G401.6 (cell line): ENCODE measurements at regions not wholly inside any gene's neighbourhood (a gene's known extent, or its start where the extent isn't known, plus 50 kb on each side); places are given as distances from the start of the nearest gene placed in this dataset.
"Not testable (repeated sequence)": the region's sequence is repeated elsewhere in the genome, so short reads cannot be mapped to it uniquely, and the experiment has no call there.

Source experiments
- FAIRE-seq: peaks from 2 replicates; lab custom pipeline; 2012; peaks lifted over from hg19 to GRCh38; lab: Jason Lieb, UNC

DNA sequence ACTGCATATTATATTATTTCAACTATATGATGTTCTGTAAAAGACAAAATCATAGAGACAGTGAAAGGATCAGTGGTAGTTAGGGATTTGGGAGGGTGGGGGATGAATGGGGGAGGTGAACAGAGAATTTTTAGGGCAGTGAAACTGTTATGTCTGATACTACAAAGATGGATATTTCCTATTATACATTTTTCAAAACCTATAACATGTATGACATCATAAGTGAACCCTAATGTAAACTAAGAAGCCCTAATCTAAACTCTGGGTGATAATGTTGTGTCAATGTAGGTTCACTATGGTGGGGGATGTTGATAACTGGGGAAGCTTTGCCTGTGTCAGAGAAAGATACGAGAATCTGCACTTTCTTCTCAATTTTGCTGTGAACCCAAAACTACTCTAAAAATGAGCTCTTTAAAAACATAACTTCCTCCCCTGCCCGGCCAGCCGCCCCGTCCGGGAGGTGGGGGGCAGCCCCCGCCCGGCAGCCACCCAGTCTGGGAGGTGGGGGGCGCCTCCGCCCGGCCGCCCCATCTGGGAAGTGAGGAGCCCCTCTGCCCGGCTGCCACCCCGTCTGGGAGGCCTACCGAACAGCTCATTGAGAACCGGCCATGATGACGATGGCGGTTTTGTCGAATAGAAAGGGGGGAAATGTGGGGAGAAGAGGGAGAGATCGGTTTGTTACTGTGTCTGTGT lies 234.4 kb downstream of the RPIA start:
- no peak for FAIRE-seq

- FAIRE-seq, result no peak
Measured at GRCh38 chr2:88927128-88927527, 235.7 kb downstream of the RPIA start.

DNA sequence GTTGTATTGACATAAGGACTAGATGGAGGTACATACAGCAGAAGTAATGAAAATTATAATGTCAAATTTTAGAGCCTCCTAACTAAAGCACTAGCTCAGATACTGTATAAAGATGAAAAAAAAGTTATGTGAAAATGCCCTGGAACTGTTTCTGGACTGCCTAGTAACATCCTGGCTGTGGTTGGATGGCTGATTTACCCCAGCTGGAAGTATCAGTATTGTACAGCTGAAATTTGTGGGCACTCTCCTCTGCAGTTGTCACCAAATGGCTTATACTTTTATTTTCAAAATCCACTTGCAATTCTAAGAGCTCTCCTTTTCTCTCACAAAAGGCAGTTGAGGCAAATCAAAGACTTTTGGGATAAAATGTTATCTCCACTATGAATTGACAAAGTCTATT lies 239.2 kb downstream of the RPIA start:
- FAIRE-seq, result no peak

- FAIRE-seq, result no peak
Measured at GRCh38 chr2:88932686-88933085, 241.2 kb downstream of the RPIA start.

DNA sequence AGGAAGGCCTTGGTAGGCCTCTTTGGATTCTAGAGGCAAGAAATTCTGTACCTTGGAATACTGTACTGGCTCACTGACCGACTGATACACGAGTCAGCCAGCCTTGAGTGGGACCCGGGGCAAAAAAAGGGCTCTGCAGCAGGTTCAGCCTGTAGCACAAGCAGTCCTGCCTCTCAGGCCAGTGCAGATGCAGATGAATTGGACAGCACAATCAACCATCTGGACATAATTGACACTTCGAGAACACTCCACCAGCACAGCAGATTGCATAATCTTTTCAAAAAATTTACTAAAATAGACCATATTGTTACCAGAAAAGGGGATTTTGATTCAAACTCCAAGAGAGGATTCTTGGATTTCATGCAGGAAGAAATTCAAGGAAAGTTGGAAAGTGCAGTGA lies 241.6 kb downstream of the RPIA start:
- no peak for FAIRE-seq

DNA sequence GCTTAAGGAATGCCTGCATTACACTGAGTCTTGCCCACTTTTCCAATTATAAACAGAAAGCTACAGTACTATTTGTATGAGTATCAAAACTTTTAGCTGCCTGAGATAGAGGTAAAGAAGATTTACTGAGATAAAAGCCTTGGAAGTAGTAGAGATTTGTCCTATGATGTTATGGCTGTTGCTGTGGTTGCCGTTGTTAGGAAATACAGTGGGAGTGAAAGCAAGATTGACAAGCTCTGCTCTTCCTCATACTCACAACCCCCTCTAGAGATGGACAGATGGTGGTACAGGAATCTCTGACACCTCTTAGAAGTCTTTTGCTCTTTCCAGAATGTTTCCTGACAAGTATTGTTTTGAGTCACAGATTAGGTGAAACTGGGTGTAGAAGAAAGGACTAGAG lies 242.5 kb downstream of the RPIA start:
- no peak for FAIRE-seq

DNA sequence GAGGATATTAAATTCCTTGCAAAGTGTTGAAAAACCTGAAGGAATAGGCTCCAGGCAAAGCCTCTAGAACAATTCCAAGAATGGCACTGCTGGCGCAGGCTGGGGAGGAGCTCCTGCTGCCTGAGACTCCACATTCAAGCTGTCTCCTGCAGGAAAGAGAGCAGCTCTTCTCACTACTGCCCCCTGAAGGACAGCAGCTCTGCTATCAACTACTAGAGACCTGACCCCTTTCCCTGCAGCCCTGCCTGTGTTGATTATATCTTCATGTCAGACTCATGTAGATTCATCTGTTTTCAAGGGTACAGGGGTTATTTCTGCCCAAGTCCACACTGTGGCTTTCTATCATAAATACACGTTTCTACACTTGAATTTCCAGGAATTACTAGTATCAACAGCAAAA lies 249.7 kb downstream of the RPIA start:
- not testable (repeated sequence) for FAIRE-seq

- FAIRE-seq, result no peak
Measured at GRCh38 chr2:88942798-88943197, 251.3 kb downstream of the RPIA start.

DNA sequence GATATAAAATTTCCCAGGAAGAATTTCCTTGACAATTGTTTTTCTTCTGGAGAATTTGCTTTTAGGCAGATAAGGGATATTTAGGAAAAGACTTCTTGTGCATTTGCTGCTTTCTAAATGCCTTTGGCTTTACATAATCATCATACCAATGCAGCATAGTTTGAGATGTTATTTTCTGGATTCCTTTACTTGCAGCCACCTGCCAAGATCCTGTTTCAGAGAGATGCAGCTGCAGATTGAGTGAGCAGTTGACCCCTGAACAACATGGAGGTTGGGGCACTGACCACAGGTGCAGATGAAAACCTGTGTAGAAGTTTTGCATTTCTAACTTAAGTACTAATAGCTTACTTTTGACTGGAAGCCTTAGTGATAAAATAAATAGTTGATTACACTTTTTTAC lies 257.9 kb downstream of the RPIA start:
- no peak for FAIRE-seq

DNA sequence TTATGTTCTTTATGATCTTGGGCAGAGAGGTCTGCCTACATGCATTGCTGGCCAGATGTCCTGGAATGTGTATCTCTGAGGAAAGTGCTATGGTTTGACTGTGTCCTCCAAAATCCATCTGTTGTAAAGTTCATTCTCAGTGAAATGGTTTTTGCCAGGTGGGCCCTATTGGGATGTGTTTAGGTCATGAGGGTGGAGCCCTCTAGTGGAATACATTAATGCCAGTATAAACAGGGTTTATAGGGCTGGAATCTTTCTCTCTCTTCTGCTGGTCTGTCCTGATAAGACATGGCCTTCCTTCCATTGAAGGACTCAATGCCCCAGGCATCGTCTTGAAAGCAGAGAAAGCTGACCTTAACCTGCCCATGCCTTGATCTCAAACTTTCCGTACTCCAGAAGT lies 258.5 kb downstream of the RPIA start:
- no peak for FAIRE-seq

DNA sequence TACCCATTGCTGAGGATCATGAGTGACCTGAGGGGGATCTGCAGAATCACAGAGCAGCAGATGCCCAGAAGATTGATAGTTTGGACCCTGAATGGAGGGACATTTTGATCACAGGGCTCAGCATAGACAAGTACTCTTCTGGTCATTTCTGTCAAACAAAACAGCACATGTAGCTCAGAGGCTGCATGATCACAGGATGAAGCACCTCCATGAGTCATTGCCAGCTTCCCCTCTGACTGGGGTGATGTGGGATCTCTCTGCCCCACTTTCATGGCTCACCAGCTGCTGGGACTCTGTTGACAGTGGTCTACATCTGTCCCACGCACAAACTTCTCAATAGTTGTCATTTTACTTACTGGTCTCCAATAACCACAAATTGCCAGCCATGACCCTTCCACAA lies 264.1 kb downstream of the RPIA start:
- no peak for FAIRE-seq

GRCh38 chr2:88959480-88960204 lies 268.2 kb downstream of the RPIA start:
- no peak for FAIRE-seq

DNA sequence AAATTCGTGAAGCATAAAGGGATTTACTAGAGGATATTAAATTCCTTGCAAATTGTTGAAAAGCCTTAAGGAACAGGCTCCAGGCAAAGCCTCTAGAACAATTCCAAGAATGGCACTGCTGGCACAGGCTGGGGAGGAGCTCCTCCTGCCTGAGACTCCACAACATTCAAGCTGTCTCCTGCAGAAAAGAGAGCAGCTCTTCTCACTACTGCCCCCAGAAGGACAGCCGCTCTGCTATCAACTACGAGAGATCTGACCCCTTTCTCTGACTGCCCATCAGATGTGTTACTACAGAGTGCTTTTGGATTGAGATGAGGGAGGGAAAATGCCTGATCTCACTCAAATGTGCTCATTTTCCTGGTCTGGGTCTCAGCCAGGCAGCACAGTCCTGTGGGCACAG lies 269.9 kb downstream of the RPIA start:
- FAIRE-seq, result not testable (repeated sequence)

GRCh38 chr2:88967844-88968243 lies 276.4 kb downstream of the RPIA start:
- FAIRE-seq, result no peak

DNA sequence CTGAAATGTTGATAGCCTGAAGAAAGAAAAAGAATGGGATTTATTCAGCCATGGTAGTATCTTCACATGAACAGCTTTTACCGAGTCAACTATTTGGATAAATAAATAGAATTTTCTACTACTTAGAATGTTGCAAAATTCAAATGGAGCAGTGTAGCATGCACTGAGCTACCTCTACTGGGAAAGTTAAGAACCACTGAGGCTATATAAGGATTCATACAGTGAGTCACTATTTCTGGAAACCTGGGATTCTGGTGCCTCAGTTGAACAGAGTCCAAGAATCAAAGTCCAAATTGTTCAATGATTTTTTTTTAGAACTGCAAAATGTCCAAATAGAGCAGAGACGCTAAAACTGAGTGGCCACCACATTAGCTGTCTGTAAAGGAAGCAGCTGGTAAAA lies 286.5 kb downstream of the RPIA start:
- FAIRE-seq, result not testable (repeated sequence)

- FAIRE-seq, result not testable (repeated sequence)
Measured at GRCh38 chr2:88978446-88978845, 287.0 kb downstream of the RPIA start.

GRCh38 chr2:88984079-88984478 lies 292.6 kb downstream of the RPIA start:
- FAIRE-seq, result not testable (repeated sequence)

- not testable (repeated sequence) for FAIRE-seq
Measured at GRCh38 chr2:88986721-88987330, 295.4 kb downstream of the RPIA start.

DNA sequence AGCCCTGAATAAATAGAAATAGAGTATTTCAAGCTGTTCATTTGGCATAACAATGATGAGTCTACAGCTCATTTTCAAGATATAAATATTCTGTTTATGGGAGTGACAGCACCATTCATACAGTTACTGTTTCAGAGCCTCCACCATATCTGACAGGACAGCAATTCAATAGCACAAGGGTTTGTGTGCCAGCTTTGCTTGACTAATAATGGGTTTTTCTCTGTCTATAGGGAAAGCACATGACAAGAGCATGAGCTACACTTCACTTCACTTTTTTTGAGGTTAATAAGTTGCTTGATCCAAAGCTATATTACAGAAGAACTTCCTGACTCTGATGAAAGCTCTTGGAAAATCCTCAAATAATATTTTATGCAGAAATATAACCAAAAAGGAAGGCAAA lies 297.1 kb downstream of the RPIA start:
- FAIRE-seq, result not testable (repeated sequence)

GRCh38 chr2:88992819-88993218 lies 301.3 kb downstream of the RPIA start:
- not testable (repeated sequence) for FAIRE-seq

DNA sequence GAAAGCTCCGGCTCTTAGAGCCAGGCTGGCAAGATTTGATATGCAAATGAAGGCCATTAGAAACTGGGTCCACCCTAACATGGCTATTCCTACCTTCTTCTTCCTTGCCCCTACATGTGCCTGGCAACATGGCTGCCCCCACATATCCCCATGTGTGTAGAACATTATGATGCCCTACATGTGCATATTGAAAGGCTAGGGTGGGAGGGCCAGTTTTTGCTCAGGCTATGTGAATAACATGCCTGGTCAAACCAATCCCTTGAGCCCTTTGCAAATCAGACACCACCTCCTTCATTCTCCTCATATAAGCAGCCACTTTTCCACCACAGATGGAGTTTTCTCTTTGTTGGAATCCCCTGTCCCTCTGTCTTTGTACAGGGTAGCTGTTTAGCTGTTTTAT lies 303.4 kb downstream of the RPIA start:
- not testable (repeated sequence) for FAIRE-seq

DNA sequence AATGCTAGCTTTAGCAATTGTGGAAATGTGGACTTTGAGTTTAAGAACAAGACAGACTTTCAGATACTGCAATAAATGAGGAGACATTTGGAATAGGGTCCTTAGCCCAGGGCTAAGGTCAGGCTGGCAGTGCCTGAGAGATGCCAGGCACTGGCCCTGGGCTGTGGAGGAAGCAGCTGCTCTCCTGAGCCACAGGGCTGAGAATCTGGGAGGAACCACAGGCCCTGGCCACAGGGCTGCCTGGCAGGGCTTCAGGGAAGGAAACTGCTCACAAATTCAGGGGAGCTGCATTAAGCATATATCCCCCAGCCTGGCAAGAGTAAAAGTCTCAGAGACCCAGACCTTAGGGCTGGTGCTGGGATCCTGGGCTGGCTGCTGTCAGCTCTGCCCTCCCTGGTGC lies 305.1 kb downstream of the RPIA start:
- not testable (repeated sequence) for FAIRE-seq

DNA sequence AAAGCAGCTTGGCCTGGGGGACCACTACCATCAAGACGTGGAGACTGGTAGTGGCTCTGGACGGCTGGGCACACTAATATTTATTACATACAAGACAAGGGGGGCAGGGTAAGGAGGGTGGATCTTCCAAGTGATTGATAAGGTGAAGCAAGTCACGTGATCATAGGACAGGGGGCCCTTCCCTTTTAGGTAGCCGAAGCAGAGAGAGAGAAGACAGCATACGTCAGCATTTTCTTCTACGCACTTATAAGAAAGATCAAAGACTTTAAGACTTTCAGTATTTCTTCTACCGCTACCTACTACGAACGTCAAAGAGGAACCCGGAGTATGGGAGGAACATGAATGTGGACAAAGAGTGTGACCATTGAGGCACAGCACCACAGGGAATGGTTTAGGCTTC lies 307.9 kb downstream of the RPIA start:
- no peak for FAIRE-seq

DNA sequence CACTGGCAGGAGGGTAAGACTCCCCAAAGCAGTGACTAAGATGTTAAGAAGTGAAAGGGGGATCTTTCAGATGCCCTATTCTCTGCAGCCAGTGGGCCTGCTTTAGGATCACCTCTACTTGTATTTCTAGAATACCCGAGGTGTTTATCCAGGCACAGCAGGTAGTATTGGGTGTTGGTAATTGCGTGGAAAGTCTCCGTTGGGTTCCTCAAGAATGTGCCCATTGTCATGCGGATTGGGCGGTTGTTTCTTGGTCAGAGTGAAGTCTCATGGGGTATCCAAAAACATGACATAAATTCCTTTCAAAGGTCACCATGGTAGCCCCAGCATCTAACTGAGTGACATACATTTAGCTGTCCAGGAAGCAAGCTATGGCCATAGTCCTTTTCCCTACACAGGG lies 308.8 kb downstream of the RPIA start:
- no peak for FAIRE-seq
